CD14-positive monocyte (primary cell): ENCODE measurements at regions not wholly inside any gene's neighbourhood (a gene's known extent, or its start where the extent isn't known, plus 50 kb on each side); places are given as distances from the start of the nearest gene placed in this dataset.

Experiments
- DNase-seq, 3 donors: peaks; one replicate each; pipeline ENCODE4 v3.0.0-alpha.2; 2011 to 2022
- H2AFZ ChIP-seq: 2 replicates; pipeline ENCODE4 v1.6.0; 2012; ENCODE audit warnings: mild to moderate bottlenecking, low read depth, low read length, inconsistent platforms; ENCODE audit not compliant: insufficient read depth, poor library complexity, severe bottlenecking
- H3K27ac ChIP-seq, 2 donors: 1 replicate in 1 of 2; 2 replicates in 1 of 2; pipeline ENCODE4 v1.5.1; 2012 to 2013; ENCODE audit warnings: low read length in 2 of 2, control low read depth in 1 of 2, inconsistent platforms in 1 of 2, low read depth in 1 of 2, mild to moderate bottlenecking in 1 of 2
- H3K27me3 ChIP-seq, 2 donors: one replicate each; pipeline versions ENCODE4 v1.6.0 to v1.6.1; 2011 to 2013; ENCODE audit warnings: low read length in 2 of 2; ENCODE audit not compliant: control insufficient read depth in 2 of 2, insufficient read depth in 2 of 2
- H3K36me3 ChIP-seq, 2 donors: replicated peaks in 1 of 2; 1 replicate in 1 of 2; 2 replicates in 1 of 2; pipeline versions ENCODE4 v1.5.1 to v1.6.1; 2012 to 2013; ENCODE audit warnings: low read length in 2 of 2, control low read depth in 1 of 2, inconsistent platforms in 1 of 2, mild to moderate bottlenecking in 1 of 2; ENCODE audit not compliant: insufficient read depth in 2 of 2, control insufficient read depth in 1 of 2
- H3K4me1 ChIP-seq, 2 donors: 1 replicate in 1 of 2; 2 replicates in 1 of 2; pipeline versions ENCODE4 v1.5.1 to v1.6.1; 2012 to 2013; ENCODE audit warnings: low read length in 2 of 2, control low read depth in 1 of 2, inconsistent platforms in 1 of 2, mild to moderate bottlenecking in 1 of 2, moderate library complexity in 1 of 2; ENCODE audit not compliant: insufficient read depth in 2 of 2, control insufficient read depth in 1 of 2
- H3K4me2 ChIP-seq: replicated peaks from 2 replicates; pipeline ENCODE3; 2012; ENCODE audit warnings: low read length, moderate library complexity, mild to moderate bottlenecking; ENCODE audit not compliant: poor library complexity, severe bottlenecking; ENCODE audit errors: extremely low read depth
- H3K4me3 ChIP-seq, 3 experiments: fragments of 200-600 bp in 1 of 3; sonication (generic) in 1 of 3; replicated peaks in 1 of 3; 1 replicate in 2 of 3; 2 replicates in 1 of 3; pipeline ENCODE4 v1.5.1; 2011 to 2013; ENCODE audit warnings: low read length in 3 of 3, mild to moderate bottlenecking in 3 of 3, control low read depth in 2 of 3, low read depth in 2 of 3, inconsistent platforms in 1 of 3, moderate library complexity in 1 of 3
- H3K79me2 ChIP-seq: 2 replicates; pipeline ENCODE4 v1.6.0; 2012; ENCODE audit warnings: mild to moderate bottlenecking, control low read depth, inconsistent platforms, low read length, moderate library complexity; ENCODE audit not compliant: insufficient read depth
- H3K9ac ChIP-seq: 2 replicates; pipeline ENCODE4 v1.6.0; 2017; ENCODE audit warnings: low read length, mild to moderate bottlenecking; ENCODE audit not compliant: insufficient read depth, poor library complexity, severe bottlenecking
- H3K9me3 ChIP-seq, 2 donors: replicated peaks in 1 of 2; 1 replicate in 1 of 2; 2 replicates in 1 of 2; pipeline versions ENCODE4 v1.5.1 to v1.6.1; 2012 to 2013; ENCODE audit warnings: low read length in 2 of 2, control low read depth in 1 of 2; ENCODE audit not compliant: control insufficient read depth in 1 of 2, insufficient read depth in 1 of 2
- H4K20me1 ChIP-seq: 2 replicates; pipeline ENCODE4 v1.6.0; 2012; ENCODE audit warnings: mild to moderate bottlenecking, low read length, control low read depth, moderate library complexity; ENCODE audit not compliant: insufficient read depth
- H3K27ac Mint-ChIP-seq, 7 donors: one replicate each; pipeline ENCODE4 v1.8.0; 2020; ENCODE audit warnings: mild to moderate bottlenecking in 7 of 7, mixed read lengths in 7 of 7, moderate library complexity in 6 of 7, inconsistent platforms in 2 of 7
- H3K27me3 Mint-ChIP-seq, 3 donors: one replicate each; pipeline ENCODE4 v1.8.0; 2021 to 2022; ENCODE audit warnings: low read depth in 3 of 3, mild to moderate bottlenecking in 3 of 3, mixed read lengths in 3 of 3, moderate library complexity in 3 of 3, inconsistent platforms in 1 of 3
- H3K36me3 Mint-ChIP-seq, 2 donors: one replicate each; pipeline ENCODE4 v1.8.0; 2020; ENCODE audit warnings: mixed read lengths in 2 of 2, inconsistent platforms in 1 of 2, mild to moderate bottlenecking in 1 of 2
- H3K4me1 Mint-ChIP-seq: one replicate; pipeline ENCODE4 v1.8.0; 2020; ENCODE audit warnings: mild to moderate bottlenecking, mixed read lengths
- H3K4me3 Mint-ChIP-seq, 2 donors: one replicate each; pipeline ENCODE4 v1.8.0; 2020; ENCODE audit warnings: mild to moderate bottlenecking in 2 of 2, mixed read lengths in 2 of 2, moderate library complexity in 1 of 2
- H3K9me3 Mint-ChIP-seq, 7 donors: one replicate each; pipeline ENCODE4 v1.8.0; 2020 to 2022; ENCODE audit warnings: mixed read lengths in 7 of 7, mild to moderate bottlenecking in 6 of 7, moderate library complexity in 6 of 7, inconsistent platforms in 2 of 7
- CTCF ChIP-seq: fragments of 200-600 bp; IDR thresholded peaks from one replicate; pipeline ENCODE4 v1.8.0; 2022; ENCODE audit warnings: antibody characterized with exemption, mild to moderate bottlenecking
- WGBS: methylation state at CpG from one replicate; pipeline ENCODE4 v1.1.5; 2013; ENCODE audit warnings: missing lambda C conversion rate; ENCODE audit not compliant: insufficient coverage; 5-methylcytosine and 5-hydroxymethylcytosine counted together
- intact Hi-C, 2 donors: fragments of 100-400 bp; cut with micrococcal nuclease; formaldehyde crosslinking; loops; one replicate each; pipeline versions ENCODE4 v1.15.0 to v1.15.1; 2023

GRCh38 chr5:125411744-125412560 lies 665.5 kb upstream of the ZNF608 start:
- Histone ChIP-seq H3K4me3 (no peak overlapping the region), H3K9me3 (no peaks in the 10 kb centered on the region), H3K27me3 (no peaks in the 10 kb centered on the region), H3K79me2 (no peaks in the 10 kb centered on the region), H4K20me1 (no peaks in the 10 kb centered on the region), H3K4me2 (no peak overlapping the region), H3K9ac (no peak overlapping the region), H3K4me1 (no peaks in the 10 kb centered on the region), H2AFZ (no peak overlapping the region), H3K36me3 (no peaks in the 10 kb centered on the region), H3K27ac (no peak overlapping the region)
- Mint-ChIP-seq H3K9me3 (peaks cover 0 to 2% (median 0%) of the 10 kb centered on the region in 7 donors), H3K27me3 (no peaks in the 10 kb centered on the region), H3K4me1 (peaks cover 20% of the 10 kb centered on the region), H3K27ac (no peak overlapping the region), H3K4me3 (no peak overlapping the region), H3K36me3 (no peaks in the 10 kb centered on the region)
- intact Hi-C loops: no loop called here
- WGBS: 47% methylated on average over 4 of the region's 16 CpGs
- no peak for DNase-seq
- no peak for TF ChIP-seq CTCF

- no peak overlapping the region for H3K27ac ChIP-seq
- WGBS: 63% methylated on average over 6 of the region's 14 CpGs
- Mint-ChIP-seq H3K9me3 (peaks cover 0 to 2% (median 0%) of the 10 kb centered on the region in 7 donors), H3K36me3 (no peaks in the 10 kb centered on the region), H3K4me3 (no peak overlapping the region), H3K27me3 (no peaks in the 10 kb centered on the region), H3K27ac (no peak overlapping the region), H3K4me1 (peaks cover 20% of the 10 kb centered on the region)
- H3K9me3 ChIP-seq: no peaks in the 10 kb centered on the region
- DNase-seq: no peak
- no peak for TF ChIP-seq CTCF
- intact Hi-C loops: no loop called here
- no peaks in the 10 kb centered on the region for H3K36me3 ChIP-seq
- no peaks in the 10 kb centered on the region for H3K27me3 ChIP-seq
- H3K4me2 ChIP-seq: no peak overlapping the region
- no peak overlapping the region for H3K9ac ChIP-seq
- H2AFZ ChIP-seq: no peak overlapping the region
- H3K4me3 ChIP-seq: no peak overlapping the region
- H4K20me1 ChIP-seq: no peaks in the 10 kb centered on the region
- H3K79me2 ChIP-seq: no peaks in the 10 kb centered on the region
- H3K4me1 ChIP-seq: no peaks in the 10 kb centered on the region
These were observed 666.4 kb upstream of the ZNF608 start for GRCh38 chr5:125412561-125413495.
